ENCODE measurements at regions not wholly inside any gene's neighbourhood (a gene's known extent, or its start where the extent isn't known, plus 50 kb on each side); places are given as distances from the start of the nearest gene placed in this dataset.

DNA sequence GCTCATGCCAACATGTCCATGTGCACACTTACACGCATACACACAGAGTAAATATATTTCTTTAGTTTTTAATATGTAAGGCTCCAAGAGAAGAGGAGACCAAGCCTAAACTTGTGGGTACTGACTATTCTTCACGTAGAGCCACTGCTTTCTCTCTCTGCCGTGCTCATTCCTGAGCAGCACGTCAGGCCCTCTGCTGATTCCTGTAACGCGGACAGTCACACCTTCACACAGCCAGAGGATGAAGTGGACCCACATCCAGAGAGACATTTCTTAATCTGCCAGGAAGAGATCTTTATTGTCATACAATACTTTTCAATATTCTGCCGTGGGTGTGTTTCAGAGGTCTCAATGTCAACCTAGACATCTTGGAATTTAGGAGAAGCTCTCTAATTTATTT is 560.7 kb downstream of the STK39 start:
- TF ChIP-seq, protein P1, sequence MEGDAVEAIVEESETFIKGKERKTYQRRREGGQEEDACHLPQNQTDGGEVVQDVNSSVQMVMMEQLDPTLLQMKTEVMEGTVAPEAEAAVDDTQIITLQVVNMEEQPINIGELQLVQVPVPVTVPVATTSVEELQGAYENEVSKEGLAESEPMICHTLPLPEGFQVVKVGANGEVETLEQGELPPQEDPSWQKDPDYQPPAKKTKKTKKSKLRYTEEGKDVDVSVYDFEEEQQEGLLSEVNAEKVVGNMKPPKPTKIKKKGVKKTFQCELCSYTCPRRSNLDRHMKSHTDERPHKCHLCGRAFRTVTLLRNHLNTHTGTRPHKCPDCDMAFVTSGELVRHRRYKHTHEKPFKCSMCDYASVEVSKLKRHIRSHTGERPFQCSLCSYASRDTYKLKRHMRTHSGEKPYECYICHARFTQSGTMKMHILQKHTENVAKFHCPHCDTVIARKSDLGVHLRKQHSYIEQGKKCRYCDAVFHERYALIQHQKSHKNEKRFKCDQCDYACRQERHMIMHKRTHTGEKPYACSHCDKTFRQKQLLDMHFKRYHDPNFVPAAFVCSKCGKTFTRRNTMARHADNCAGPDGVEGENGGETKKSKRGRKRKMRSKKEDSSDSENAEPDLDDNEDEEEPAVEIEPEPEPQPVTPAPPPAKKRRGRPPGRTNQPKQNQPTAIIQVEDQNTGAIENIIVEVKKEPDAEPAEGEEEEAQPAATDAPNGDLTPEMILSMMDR (IDR thresholded peaks at IDR 0.05): no peak
- TF ChIP-seq POLR2A (IDR thresholded peaks at IDR 0.05): no peak
